ENCODE measurements at regions not wholly inside any gene's neighbourhood (a gene's known extent, or its start where the extent isn't known, plus 50 kb on each side); places are given as distances from the start of the nearest gene placed in this dataset.

- peaks cover 0 to 2% of the 10 kb centered on the region in 2 donors for H3K36me3 Mint-ChIP-seq (ENCODE audit: insufficient read depth in 2 of 2)
- ATAC-seq (replicated peaks in 1 of 2) (no peak), DNase-seq (no peak)
- H3K4me1 Mint-ChIP-seq (ENCODE audit: low read depth), result no peaks in the 10 kb centered on the region
- H3K4me3 Mint-ChIP-seq, result no peak overlapping the region
- H3K9me3 Mint-ChIP-seq, result peaks cover 4 to 10% of the 10 kb centered on the region in 2 donors
- H3K27ac Mint-ChIP-seq, result no peak overlapping the region
- peaks cover 6% of the 10 kb centered on the region for H3K27me3 Mint-ChIP-seq (ENCODE audit: low read depth)
These were observed 312.2 kb upstream of the TBC1D5 start for GRCh38 chr3:18054625-18055024.

GRCh38 chr3:18051306-18051705 lies 308.9 kb upstream of the TBC1D5 start:
- H3K4me1 Mint-ChIP-seq (ENCODE audit: low read depth), result no peaks in the 10 kb centered on the region
- no peak overlapping the region for H3K27ac Mint-ChIP-seq

GRCh38 chr3:18049096-18049495 lies 306.7 kb upstream of the TBC1D5 start:
- Mint-ChIP-seq H3K9me3 (no peaks in the 10 kb centered on the region), H3K4me3 (no peak overlapping the region), H3K27ac (no peak overlapping the region), H3K36me3 (ENCODE audit: insufficient read depth in 2 of 2) (no peaks in the 10 kb centered on the region), H3K4me1 (ENCODE audit: low read depth) (no peaks in the 10 kb centered on the region), H3K27me3 (ENCODE audit: low read depth) (peaks cover 6% of the 10 kb centered on the region)
- ATAC-seq (replicated peaks in 1 of 2) (no peak), DNase-seq (no peak)

More at GRCh38 chr3:18051306-18051705, 308.9 kb upstream of the TBC1D5 start:
- peaks cover 6% of the 10 kb centered on the region for H3K27me3 Mint-ChIP-seq (ENCODE audit: low read depth)
- ATAC-seq (replicated peaks in 1 of 2) (no peak), DNase-seq (no peak)
- no peak overlapping the region for H3K4me3 Mint-ChIP-seq
- H3K36me3 Mint-ChIP-seq (ENCODE audit: insufficient read depth in 2 of 2), result no peaks in the 10 kb centered on the region
- H3K9me3 Mint-ChIP-seq, result peaks cover 4 to 8% of the 10 kb centered on the region in 2 donors

GRCh38 chr3:18047052-18047451 lies 304.6 kb upstream of the TBC1D5 start:
- Mint-ChIP-seq H3K4me3 (no peak overlapping the region), H3K27me3 (ENCODE audit: low read depth) (peaks cover 6% of the 10 kb centered on the region), H3K36me3 (ENCODE audit: insufficient read depth in 2 of 2) (no peaks in the 10 kb centered on the region), H3K9me3 (no peaks in the 10 kb centered on the region), H3K27ac (no peak overlapping the region), H3K4me1 (ENCODE audit: low read depth) (no peaks in the 10 kb centered on the region)
- DNase-seq (no peak), ATAC-seq (replicated peaks in 1 of 2) (no peak)

GRCh38 chr3:18046131-18046915 lies 303.9 kb upstream of the TBC1D5 start:
- Mint-ChIP-seq H3K4me1 (ENCODE audit: low read depth) (no peaks in the 10 kb centered on the region), H3K36me3 (ENCODE audit: insufficient read depth in 2 of 2) (no peaks in the 10 kb centered on the region), H3K9me3 (no peaks in the 10 kb centered on the region), H3K4me3 (no peak overlapping the region), H3K27ac (no peak overlapping the region), H3K27me3 (ENCODE audit: low read depth) (peaks cover 6% of the 10 kb centered on the region)
- ATAC-seq (replicated peaks in 1 of 2) (no peak), DNase-seq (no peak)

- Mint-ChIP-seq H3K9me3 (peaks cover 0 to 2% of the 10 kb centered on the region in 2 donors), H3K36me3 (ENCODE audit: insufficient read depth in 2 of 2) (no peaks in the 10 kb centered on the region), H3K27me3 (ENCODE audit: low read depth) (peaks cover 6% of the 10 kb centered on the region), H3K4me3 (no peak overlapping the region), H3K4me1 (ENCODE audit: low read depth) (no peaks in the 10 kb centered on the region), H3K27ac (no peak overlapping the region)
- ATAC-seq (replicated peaks in 1 of 2), result no peak
- DNase-seq, result no peak
These were observed 302.8 kb upstream of the TBC1D5 start for GRCh38 chr3:18044971-18045880.

- Mint-ChIP-seq H3K9me3 (peaks cover 0 to 2% of the 10 kb centered on the region in 2 donors), H3K27me3 (ENCODE audit: low read depth) (peaks cover 3% of the 10 kb centered on the region), H3K4me1 (ENCODE audit: low read depth) (no peaks in the 10 kb centered on the region), H3K4me3 (no peak overlapping the region), H3K36me3 (ENCODE audit: insufficient read depth in 2 of 2) (no peaks in the 10 kb centered on the region), H3K27ac (no peak overlapping the region)
- DNase-seq (no peak), ATAC-seq (replicated peaks in 1 of 2) (no peak)
These were observed 301.8 kb upstream of the TBC1D5 start for GRCh38 chr3:18044191-18044590.

GRCh38 chr3:18036450-18036815 lies 294.0 kb upstream of the TBC1D5 start:
- Mint-ChIP-seq H3K9me3 (peaks cover 0 to 2% of the 10 kb centered on the region in 2 donors), H3K36me3 (ENCODE audit: insufficient read depth in 2 of 2) (no peaks in the 10 kb centered on the region), H3K27ac (no peak overlapping the region), H3K4me3 (no peak overlapping the region), H3K27me3 (ENCODE audit: low read depth) (peaks cover 8% of the 10 kb centered on the region), H3K4me1 (ENCODE audit: low read depth) (no peaks in the 10 kb centered on the region)
- DNase-seq (no peak), ATAC-seq (replicated peaks in 1 of 2) (no peak)

- no peaks in the 10 kb centered on the region for H3K36me3 Mint-ChIP-seq (ENCODE audit: insufficient read depth in 2 of 2)
- peaks cover 0 to under 1% of the 10 kb centered on the region in 2 donors for H3K9me3 Mint-ChIP-seq
- peaks cover 8% of the 10 kb centered on the region for H3K27me3 Mint-ChIP-seq (ENCODE audit: low read depth)
- H3K4me3 Mint-ChIP-seq, result no peak overlapping the region
- ATAC-seq (replicated peaks in 1 of 2) (no peak), DNase-seq (no peak)
- H3K27ac Mint-ChIP-seq, result no peak overlapping the region
- H3K4me1 Mint-ChIP-seq (ENCODE audit: low read depth), result no peaks in the 10 kb centered on the region
These were observed 293.4 kb upstream of the TBC1D5 start for GRCh38 chr3:18035641-18036449.

GRCh38 chr3:18033581-18034108 lies 291.2 kb upstream of the TBC1D5 start:
- ATAC-seq (replicated peaks in 1 of 2) (no peak), DNase-seq (no peak)
- Mint-ChIP-seq H3K4me3 (no peak overlapping the region), H3K27ac (no peak overlapping the region), H3K9me3 (no peaks in the 10 kb centered on the region), H3K4me1 (ENCODE audit: low read depth) (no peaks in the 10 kb centered on the region), H3K27me3 (ENCODE audit: low read depth) (peaks cover 14% of the 10 kb centered on the region), H3K36me3 (ENCODE audit: insufficient read depth in 2 of 2) (no peaks in the 10 kb centered on the region)

GRCh38 chr3:18030371-18030870 lies 288.0 kb upstream of the TBC1D5 start:
- no peak overlapping the region for H3K27ac Mint-ChIP-seq
- H3K27me3 Mint-ChIP-seq (ENCODE audit: low read depth), result peaks cover 8% of the 10 kb centered on the region
- H3K36me3 Mint-ChIP-seq (ENCODE audit: insufficient read depth in 2 of 2), result no peaks in the 10 kb centered on the region
- no peak for DNase-seq
- no peaks in the 10 kb centered on the region for H3K9me3 Mint-ChIP-seq
- no peaks in the 10 kb centered on the region for H3K4me1 Mint-ChIP-seq (ENCODE audit: low read depth)
- no peak for ATAC-seq (replicated peaks in 1 of 2)
- no peak overlapping the region for H3K4me3 Mint-ChIP-seq

- ATAC-seq (replicated peaks in 1 of 2) (no peak), DNase-seq (no peak)
- Mint-ChIP-seq H3K4me3 (no peak overlapping the region), H3K36me3 (ENCODE audit: insufficient read depth in 2 of 2) (no peaks in the 10 kb centered on the region), H3K9me3 (no peaks in the 10 kb centered on the region), H3K4me1 (ENCODE audit: low read depth) (no peaks in the 10 kb centered on the region), H3K27ac (no peak overlapping the region), H3K27me3 (ENCODE audit: low read depth) (peaks cover 15% of the 10 kb centered on the region)
These were observed 284.9 kb upstream of the TBC1D5 start for GRCh38 chr3:18027161-18027939.

Measured in activated T-cell treated with anti-CD3 and anti-CD28 coated beads, Interleukin-2, amount 50 U/mL, for 72 hours (primary cell).